Urothelium cell line (cell line): ENCODE measurements at regions not wholly inside any gene's neighbourhood (a gene's known extent, or its start where the extent isn't known, plus 50 kb on each side); places are given as distances from the start of the nearest gene placed in this dataset.

ENCODE experiments used
- DNase-seq: peaks from one replicate; pipeline ENCODE4 v3.0.0; 2011; ENCODE audit warnings: low spot score, mixed read lengths
- FAIRE-seq: peaks from 2 replicates; lab custom pipeline; 2011; peaks lifted over from hg19 to GRCh38; lab: Jason Lieb, UNC

GRCh38 chr21:39033878-39034589, 149.2 kb downstream of the PSMG1 start:
- FAIRE-seq (no peak), DNase-seq (no peak)

GRCh38 chr21:39029900-39030884, 153.1 kb downstream of the PSMG1 start:
- FAIRE-seq: no peak

GRCh38 chr21:39029086-39029755, 154.0 kb downstream of the PSMG1 start:
- DNase-seq (no peak), FAIRE-seq (no peak)

More at GRCh38 chr21:39029900-39030884, 153.1 kb downstream of the PSMG1 start:
- no peak for DNase-seq

- FAIRE-seq (no peak), DNase-seq (no peak)
Observed at GRCh38 chr21:39025198-39025597, 158.1 kb downstream of the PSMG1 start.

GRCh38 chr21:39024538-39024937, 158.7 kb downstream of the PSMG1 start:
- no peak for DNase-seq
- FAIRE-seq: no peak

GRCh38 chr21:39022863-39023693, 160.2 kb downstream of the PSMG1 start:
- no peak for DNase-seq
- FAIRE-seq: no peak

- DNase-seq: no peak
- FAIRE-seq: no peak
Observed at GRCh38 chr21:39022466-39022862, 160.8 kb downstream of the PSMG1 start.

GRCh38 chr21:39022035-39022434, 161.2 kb downstream of the PSMG1 start:
- FAIRE-seq: no peak
- DNase-seq: no peak

- DNase-seq (no peak), FAIRE-seq (no peak)
Observed at GRCh38 chr21:39021478-39021832, 161.8 kb downstream of the PSMG1 start.

GRCh38 chr21:39020751-39021477, 162.3 kb downstream of the PSMG1 start:
- DNase-seq: no peak
- no peak for FAIRE-seq

- FAIRE-seq: no peak
- no peak for DNase-seq
Observed at GRCh38 chr21:39018730-39019129, 164.5 kb downstream of the PSMG1 start.

- DNase-seq: no peak
- no peak for FAIRE-seq
Observed at GRCh38 chr21:39016740-39017315, 166.4 kb downstream of the PSMG1 start.

- FAIRE-seq: no peak
- DNase-seq: peak; percentile 25
Observed at GRCh38 chr21:39014747-39015146, 168.5 kb downstream of the PSMG1 start.

GRCh38 chr21:39012326-39013230, 170.7 kb downstream of the PSMG1 start:
- FAIRE-seq: no peak
- no peak for DNase-seq

- FAIRE-seq (no peak), DNase-seq (no peak)
Observed at GRCh38 chr21:39011911-39012310, 171.3 kb downstream of the PSMG1 start.

- FAIRE-seq: no peak
- no peak for DNase-seq
Observed at GRCh38 chr21:39010629-39011404, 172.4 kb downstream of the PSMG1 start.

- no peak for FAIRE-seq
Observed at GRCh38 chr21:39009587-39010225, 173.5 kb downstream of the PSMG1 start.

More at GRCh38 chr21:39009587-39010225, 173.5 kb downstream of the PSMG1 start:
- DNase-seq: no peak
